Lower leg skin (tissue), 3 donors: ENCODE measurements at regions not wholly inside any gene's neighbourhood (a gene's known extent, or its start where the extent isn't known, plus 50 kb on each side); places are given as distances from the start of the nearest gene placed in this dataset.

Experiments used
- POLR2A ChIP-seq, 2 donors: fragments of 450-650 bp; IDR thresholded peaks; one replicate each; pipeline ENCODE4 v1.6.1; 2016 to 2017; ENCODE audit warnings: antibody characterized with exemption in 2 of 2, mild to moderate bottlenecking in 1 of 2, moderate library complexity in 1 of 2
- TF ChIP-seq, protein P1 (sequence below), 3 donors: fragments of 450-650 bp; IDR thresholded peaks; one replicate each; pipeline ENCODE4 v1.5.1; 2016; ENCODE audit warnings: antibody characterized with exemption in 3 of 3, mild to moderate bottlenecking in 3 of 3, moderate library complexity in 2 of 3

- TF ChIP-seq, protein P1, sequence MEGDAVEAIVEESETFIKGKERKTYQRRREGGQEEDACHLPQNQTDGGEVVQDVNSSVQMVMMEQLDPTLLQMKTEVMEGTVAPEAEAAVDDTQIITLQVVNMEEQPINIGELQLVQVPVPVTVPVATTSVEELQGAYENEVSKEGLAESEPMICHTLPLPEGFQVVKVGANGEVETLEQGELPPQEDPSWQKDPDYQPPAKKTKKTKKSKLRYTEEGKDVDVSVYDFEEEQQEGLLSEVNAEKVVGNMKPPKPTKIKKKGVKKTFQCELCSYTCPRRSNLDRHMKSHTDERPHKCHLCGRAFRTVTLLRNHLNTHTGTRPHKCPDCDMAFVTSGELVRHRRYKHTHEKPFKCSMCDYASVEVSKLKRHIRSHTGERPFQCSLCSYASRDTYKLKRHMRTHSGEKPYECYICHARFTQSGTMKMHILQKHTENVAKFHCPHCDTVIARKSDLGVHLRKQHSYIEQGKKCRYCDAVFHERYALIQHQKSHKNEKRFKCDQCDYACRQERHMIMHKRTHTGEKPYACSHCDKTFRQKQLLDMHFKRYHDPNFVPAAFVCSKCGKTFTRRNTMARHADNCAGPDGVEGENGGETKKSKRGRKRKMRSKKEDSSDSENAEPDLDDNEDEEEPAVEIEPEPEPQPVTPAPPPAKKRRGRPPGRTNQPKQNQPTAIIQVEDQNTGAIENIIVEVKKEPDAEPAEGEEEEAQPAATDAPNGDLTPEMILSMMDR (IDR thresholded peaks at IDR 0.05), result no peak
- no peak for TF ChIP-seq POLR2A (IDR thresholded peaks at IDR 0.05)
Observed at GRCh38 chr11:90650153-90650552, 427.3 kb upstream of the CHORDC1 start.
